ENCODE measurements at regions not wholly inside any gene's neighbourhood (a gene's known extent, or its start where the extent isn't known, plus 50 kb on each side); places are given as distances from the start of the nearest gene placed in this dataset.

DNA sequence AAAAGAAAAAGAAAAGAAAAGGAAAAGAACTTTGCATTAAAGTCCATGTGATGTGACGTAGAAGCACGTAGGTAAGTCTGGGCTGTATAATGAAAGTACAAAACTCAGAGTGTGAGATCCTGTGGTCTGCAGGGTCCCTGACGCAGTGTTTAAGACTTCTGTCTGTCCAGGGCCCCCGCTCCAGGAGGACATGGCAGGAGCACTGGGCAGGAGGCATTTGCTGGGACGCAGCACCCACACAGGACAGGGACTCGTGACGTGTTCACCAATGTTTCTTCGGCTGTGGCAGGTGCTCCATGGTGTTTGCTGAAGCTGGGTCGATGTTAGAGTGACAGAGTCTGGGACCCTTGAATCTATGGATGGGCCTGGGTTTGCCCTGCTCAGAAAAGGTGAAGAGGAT lies 348.1 kb downstream of the BRD1 start:
- no peak overlapping the region for H2BK20ac ChIP-seq (ENCODE audit: low read depth, low read length)
- no TSS peak for BruUV-seq (replicated peaks)
- no peak for ATAC-seq (ENCODE audit: low read depth)

More for the DNA sequence above, 348.1 kb downstream of the BRD1 start:
- no peak overlapping the region for H3K18ac ChIP-seq (ENCODE audit: low read depth, low read length)
- H3K27ac ChIP-seq (ENCODE audit: insufficient read depth, low read length), result no peak overlapping the region
- no peak for DNase-seq
- no peak overlapping the region for H3K9ac ChIP-seq (ENCODE audit: low read depth, low read length)
- no peaks in the 10 kb centered on the region for H3K36me3 ChIP-seq (ENCODE audit: control insufficient read depth, insufficient read depth, low read length)
- no peaks in the 10 kb centered on the region for H3K9me1 ChIP-seq (ENCODE audit: insufficient read depth, low read length)
- TF ChIP-seq SMC3 (IDR thresholded peaks at IDR 0.05; ENCODE audit: low read depth, low read length) (no peak), MAZ (IDR thresholded peaks at IDR 0.05; ENCODE audit: borderline replicate concordance, low read depth, low read length) (no peak), MXI1 (IDR thresholded peaks at IDR 0.05; ENCODE audit: borderline replicate concordance, low read depth, low read length) (no peak), ELK1 (IDR thresholded peaks at IDR 0.05; ENCODE audit: borderline replicate concordance, low read depth, low read length) (no peak)
- H3K14ac ChIP-seq (replicated peaks; ENCODE audit: low read depth, low read length), result no peak overlapping the region
- H4K20me1 ChIP-seq (ENCODE audit: insufficient read depth, low read length), result no peaks in the 10 kb centered on the region
- H3K4me2 ChIP-seq (ENCODE audit: low read depth, low read length), result no peak overlapping the region
- H4K91ac ChIP-seq (ENCODE audit: insufficient read depth, low read depth, low read length), result no peak overlapping the region
- H2AK9ac ChIP-seq (replicated peaks; ENCODE audit: low read depth, low read length, poor library complexity), result no peak overlapping the region
- no peak overlapping the region for H2BK15ac ChIP-seq (ENCODE audit: low read depth, low read length)
- no peak overlapping the region for H3K23ac ChIP-seq (ENCODE audit: low read depth, low read length)
- intact Hi-C loops (cut with micrococcal nuclease), result no loop called here
- no peak overlapping the region for H2AFZ ChIP-seq (replicated peaks; ENCODE audit: low read length, poor library complexity)
- no peak overlapping the region for H2BK120ac ChIP-seq (ENCODE audit: low read depth, low read length)
- no peak overlapping the region for H3K4ac ChIP-seq (ENCODE audit: low read depth, low read length)
- no peaks in the 10 kb centered on the region for H3K27me3 ChIP-seq (ENCODE audit: control insufficient read depth, insufficient read depth, low read length)
- no peaks in the 10 kb centered on the region for H3K79me1 ChIP-seq (ENCODE audit: low read depth in 1 of 2, low read length in 2 of 2)
- dilution Hi-C loops (cut with HindIII; ENCODE audit: low sequenced_read_pairs, unreplicated experiment), result no loop called here
- peaks cover 47% of the 10 kb centered on the region for H3K9me3 ChIP-seq (ENCODE audit: control insufficient read depth, insufficient read depth, low read length)
- H2BK5ac ChIP-seq (ENCODE audit: low read depth, low read length, poor library complexity, severe bottlenecking), result no peak overlapping the region
- in situ Hi-C loops (cut with MboI; ENCODE audit: low sequenced_read_pairs), result no loop called here
- H2AK5ac ChIP-seq (ENCODE audit: low read depth, low read length), result no peak overlapping the region
- H4K5ac ChIP-seq (ENCODE audit: low read depth, low read length), result no peak overlapping the region
- WGBS, 2 experiments (ENCODE audit: extremely low coverage in 2 of 2, insufficient read length in 1 of 2), result 62% methylated on average over 5 of the region's 9 CpGs; no CpG with 5 or more reads in 1 of the 2 experiments
- POLR2A ChIA-PET (ENCODE audit: unreplicated experiment), result no interaction called here
- no peak overlapping the region for H4K8ac ChIP-seq (ENCODE audit: low read depth in 2 of 2, low read length in 2 of 2)
- no peaks in the 10 kb centered on the region for H3K4me1 ChIP-seq (ENCODE audit: control insufficient read depth, insufficient read depth, low read length)
- H3K4me3 ChIP-seq (ENCODE audit: insufficient read depth, low read depth, low read length), result no peak overlapping the region
- no peak overlapping the region for H3K56ac ChIP-seq (ENCODE audit: extremely low read depth, insufficient read depth, low read length)
- CTCF ChIA-PET, result no interaction called here

Data from IMR-90 (cell line).